Cardiac muscle cell (in vitro differentiated cells and primary cell): ENCODE measurements at regions not wholly inside any gene's neighbourhood (a gene's known extent, or its start where the extent isn't known, plus 50 kb on each side); places are given as distances from the start of the nearest gene placed in this dataset.

Source experiments
- DNase-seq, 2 donors: peaks; one replicate each; pipeline versions ENCODE4 v3.0.0 to v3.0.0-alpha.2; 2010 to 2017; ENCODE audit warnings: low read depth in 1 of 2, low spot score in 1 of 2
- H3K27ac ChIP-seq: fragments of 200-600 bp; sonication (generic); 2 replicates; pipeline ENCODE4 v1.5.1; 2016
- H3K27me3 ChIP-seq: fragments of 200-600 bp; sonication (generic); 2 replicates; pipeline ENCODE4 v1.6.0; 2016; ENCODE audit warnings: control low read depth
- H3K36me3 ChIP-seq: fragments of 200-600 bp; sonication (generic); 2 replicates; pipeline ENCODE4 v1.5.1; 2016; ENCODE audit warnings: control low read depth
- H3K4me1 ChIP-seq: fragments of 200-600 bp; sonication (generic); 2 replicates; pipeline ENCODE4 v1.8.1; 2017; ENCODE audit warnings: low read depth, mild to moderate bottlenecking, mixed run types
- H3K4me3 ChIP-seq: fragments of 200-600 bp; sonication (generic); 2 replicates; pipeline ENCODE4 v1.5.1; 2016; ENCODE audit warnings: mild to moderate bottlenecking
- H3K9me3 ChIP-seq: fragments of 200-600 bp; sonication (generic); 2 replicates; pipeline ENCODE4 v1.5.1; 2017; ENCODE audit warnings: low read depth, mild to moderate bottlenecking, control low read depth
- CTCF ChIP-seq: IDR thresholded peaks from 2 replicates; pipeline ENCODE4 v1.5.1; 2012; ENCODE audit warnings: low read depth, mild to moderate bottlenecking, low read length

GRCh38 chr3:106204160-106204868, 335.5 kb upstream of the CBLB start:
- Histone ChIP-seq H3K4me1 (no peaks in the 10 kb centered on the region), H3K36me3 (no peaks in the 10 kb centered on the region), H3K27ac (no peak overlapping the region), H3K4me3 (no peak overlapping the region), H3K9me3 (no peaks in the 10 kb centered on the region), H3K27me3 (no peaks in the 10 kb centered on the region)
- no peak for TF ChIP-seq CTCF
- DNase-seq: no peak

GRCh38 chr3:106206146-106206545, 337.3 kb upstream of the CBLB start:
- H3K36me3 ChIP-seq: no peaks in the 10 kb centered on the region
- no peaks in the 10 kb centered on the region for H3K27me3 ChIP-seq
- no peak overlapping the region for H3K27ac ChIP-seq
- DNase-seq: peak; percentile 2 to 33
- no peaks in the 10 kb centered on the region for H3K9me3 ChIP-seq
- H3K4me3 ChIP-seq: no peak overlapping the region
- H3K4me1 ChIP-seq: no peaks in the 10 kb centered on the region
- TF ChIP-seq CTCF: no peak

GRCh38 chr3:106206613-106207012, 337.8 kb upstream of the CBLB start:
- DNase-seq: no peak
- Histone ChIP-seq H3K9me3 (no peaks in the 10 kb centered on the region), H3K36me3 (no peaks in the 10 kb centered on the region), H3K27ac (no peak overlapping the region), H3K4me1 (no peaks in the 10 kb centered on the region), H3K27me3 (no peaks in the 10 kb centered on the region), H3K4me3 (no peak overlapping the region)
- no peak for TF ChIP-seq CTCF

- no peaks in the 10 kb centered on the region for H3K9me3 ChIP-seq
- H3K27me3 ChIP-seq: no peaks in the 10 kb centered on the region
- no peak overlapping the region for H3K27ac ChIP-seq
- no peaks in the 10 kb centered on the region for H3K36me3 ChIP-seq
- DNase-seq: peak in 1 of 2 donors; percentile 9
- no peak overlapping the region for H3K4me3 ChIP-seq
- no peak for TF ChIP-seq CTCF
- no peaks in the 10 kb centered on the region for H3K4me1 ChIP-seq
Measured at GRCh38 chr3:106208251-106208650, 339.4 kb upstream of the CBLB start.

GRCh38 chr3:106208967-106209366, 340.2 kb upstream of the CBLB start:
- Histone ChIP-seq H3K4me1 (no peaks in the 10 kb centered on the region), H3K4me3 (no peak overlapping the region), H3K27ac (no peak overlapping the region), H3K27me3 (no peaks in the 10 kb centered on the region), H3K9me3 (no peaks in the 10 kb centered on the region), H3K36me3 (no peaks in the 10 kb centered on the region)
- peak; percentile 53 for TF ChIP-seq CTCF
- DNase-seq: peak in 1 of 2 donors; percentile 63
